LoVo (cell line): ENCODE measurements at regions not wholly inside any gene's neighbourhood (a gene's known extent, or its start where the extent isn't known, plus 50 kb on each side); places are given as distances from the start of the nearest gene placed in this dataset.

ENCODE experiments used
- DNase-seq: peaks from one replicate; pipeline ENCODE4 v3.0.0-alpha.2; 2016; ENCODE audit warnings: low spot score

- DNase-seq: no peak
These were observed 260.1 kb upstream of the MTNR1B start for GRCh38 chr11:92709329-92709728.

GRCh38 chr11:92711926-92712325, 257.5 kb upstream of the MTNR1B start:
- no peak for DNase-seq

- no peak for DNase-seq
These were observed 255.3 kb upstream of the MTNR1B start for GRCh38 chr11:92714111-92714510.

GRCh38 chr11:92717240-92717639, 252.2 kb upstream of the MTNR1B start:
- DNase-seq: no peak

GRCh38 chr11:92720385-92720784, 249.1 kb upstream of the MTNR1B start:
- DNase-seq: no peak

GRCh38 chr11:92725352-92725751, 244.1 kb upstream of the MTNR1B start:
- DNase-seq: no peak

GRCh38 chr11:92727123-92727522, 242.3 kb upstream of the MTNR1B start:
- no peak for DNase-seq

GRCh38 chr11:92727769-92728168, 241.7 kb upstream of the MTNR1B start:
- DNase-seq: no peak

GRCh38 chr11:92728628-92729027, 240.8 kb upstream of the MTNR1B start:
- no peak for DNase-seq

GRCh38 chr11:92735039-92735438, 234.4 kb upstream of the MTNR1B start:
- no peak for DNase-seq

GRCh38 chr11:92738276-92738675, 231.2 kb upstream of the MTNR1B start:
- no peak for DNase-seq

- DNase-seq: no peak
These were observed 230.4 kb upstream of the MTNR1B start for GRCh38 chr11:92739041-92739440.

GRCh38 chr11:92739491-92739890, 230.0 kb upstream of the MTNR1B start:
- no peak for DNase-seq

GRCh38 chr11:92740276-92740675, 229.2 kb upstream of the MTNR1B start:
- no peak for DNase-seq

GRCh38 chr11:92744929-92745585, 224.4 kb upstream of the MTNR1B start:
- DNase-seq: no peak

GRCh38 chr11:92750794-92751193, 218.7 kb upstream of the MTNR1B start:
- no peak for DNase-seq

GRCh38 chr11:92751594-92751993, 217.9 kb upstream of the MTNR1B start:
- DNase-seq: no peak

GRCh38 chr11:92752122-92752521, 217.3 kb upstream of the MTNR1B start:
- no peak for DNase-seq

GRCh38 chr11:92753161-92753560, 216.3 kb upstream of the MTNR1B start:
- DNase-seq: no peak

GRCh38 chr11:92758241-92758780, 211.1 kb upstream of the MTNR1B start:
- DNase-seq: no peak

GRCh38 chr11:92759571-92760214, 209.8 kb upstream of the MTNR1B start:
- DNase-seq: no peak

- no peak for DNase-seq
These were observed 207.3 kb upstream of the MTNR1B start for GRCh38 chr11:92762121-92762540.

GRCh38 chr11:92763336-92763735, 206.1 kb upstream of the MTNR1B start:
- DNase-seq: no peak

- DNase-seq: no peak
These were observed 205.3 kb upstream of the MTNR1B start for GRCh38 chr11:92764128-92764527.
